Activated T-helper 1 cell treated with anti-CD3 and anti-CD28 coated beads, Interleukin-2, amount 50 U/mL, for 16 hours (primary cell): ENCODE measurements at regions not wholly inside any gene's neighbourhood (a gene's known extent, or its start where the extent isn't known, plus 50 kb on each side); places are given as distances from the start of the nearest gene placed in this dataset.
"Not testable (repeated sequence)": the region's sequence is repeated elsewhere in the genome, so short reads cannot be mapped to it uniquely, and the experiment has no call there.

ENCODE experiments used
- DNase-seq, 2 donors: peaks; one replicate each; pipeline ENCODE4 v3.0.0-alpha.2; 2020; ENCODE audit warnings: low read depth in 1 of 2, low spot score in 1 of 2

DNA sequence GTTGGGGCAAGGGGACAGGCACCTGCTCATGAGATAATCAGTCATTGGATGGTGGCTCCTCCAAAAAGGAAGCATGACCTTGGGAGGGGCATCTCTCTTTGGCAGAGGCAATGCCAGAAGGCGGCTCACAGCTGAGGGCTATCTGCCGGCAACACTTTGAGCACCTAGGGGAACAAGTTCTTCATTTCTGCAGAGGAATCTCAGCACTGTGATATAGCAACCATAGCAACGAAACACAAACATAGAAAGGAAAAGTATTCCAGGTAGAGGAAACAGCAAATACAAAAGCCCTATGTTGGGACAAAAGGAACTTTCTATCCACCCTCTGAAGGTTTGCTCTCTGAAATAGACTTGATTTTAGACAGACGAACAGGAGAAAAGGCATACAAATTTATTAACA is 89.1 kb upstream of the NEDD4L start:
- DNase-seq = no peak

GRCh38 chr18:57953883-57954282 is 90.1 kb upstream of the NEDD4L start:
- no peak for DNase-seq

GRCh38 chr18:57951999-57952774 is 91.8 kb upstream of the NEDD4L start:
- no peak for DNase-seq

DNA sequence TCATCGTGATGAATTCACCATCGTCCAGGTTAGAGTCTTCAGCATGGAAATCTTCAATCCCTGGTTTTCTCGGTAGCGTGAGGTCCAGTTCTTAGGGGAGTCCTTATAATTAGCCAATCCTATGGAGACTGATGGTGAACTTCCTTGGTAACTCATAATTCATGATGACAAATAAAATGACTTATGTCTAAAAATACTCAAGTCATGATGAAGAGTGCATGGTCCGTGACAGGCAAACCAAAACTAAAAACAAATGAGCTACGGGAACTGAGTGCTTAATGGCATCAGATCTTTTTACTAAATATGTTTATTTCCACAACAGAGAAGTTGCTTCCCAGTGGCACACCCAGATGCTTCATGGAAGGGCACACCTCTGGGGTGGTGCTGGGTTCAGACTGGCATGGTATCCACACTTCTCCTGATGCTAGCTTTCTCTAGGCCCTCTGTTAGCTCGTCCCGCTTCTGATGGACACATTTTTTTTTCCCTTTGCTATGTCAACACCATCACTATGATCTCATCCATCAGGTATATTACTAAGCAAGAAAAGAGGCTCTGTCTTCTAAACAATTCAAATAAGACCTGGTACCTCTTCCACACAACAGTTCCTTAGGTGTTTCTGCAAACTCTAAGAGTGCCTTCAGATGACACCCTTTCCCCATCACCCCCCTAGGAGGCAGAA is 92.8 kb upstream of the NEDD4L start:
- no peak for DNase-seq

DNA sequence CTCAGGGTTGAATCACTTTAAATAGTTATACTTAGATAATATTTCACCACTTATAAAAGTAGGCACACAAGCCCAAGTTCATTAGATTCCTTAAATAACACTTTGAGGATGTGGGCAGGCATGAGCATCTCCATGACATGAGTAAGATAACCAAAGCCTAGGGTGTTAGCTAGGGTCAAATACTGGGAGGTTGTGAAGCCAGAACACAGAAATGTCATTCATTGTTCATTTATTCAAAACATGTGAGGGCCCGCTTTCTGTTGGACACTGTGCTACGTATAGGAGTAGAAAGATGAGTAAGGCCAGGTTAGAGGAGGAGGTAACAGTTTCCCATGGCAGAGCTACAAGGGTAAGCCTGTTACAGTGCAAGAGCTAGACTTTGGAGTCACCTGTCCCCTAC is 93.5 kb upstream of the NEDD4L start:
- no peak for DNase-seq

- DNase-seq = not testable (repeated sequence)
Observed at GRCh38 chr18:57949335-57949734, 94.7 kb upstream of the NEDD4L start.

DNA sequence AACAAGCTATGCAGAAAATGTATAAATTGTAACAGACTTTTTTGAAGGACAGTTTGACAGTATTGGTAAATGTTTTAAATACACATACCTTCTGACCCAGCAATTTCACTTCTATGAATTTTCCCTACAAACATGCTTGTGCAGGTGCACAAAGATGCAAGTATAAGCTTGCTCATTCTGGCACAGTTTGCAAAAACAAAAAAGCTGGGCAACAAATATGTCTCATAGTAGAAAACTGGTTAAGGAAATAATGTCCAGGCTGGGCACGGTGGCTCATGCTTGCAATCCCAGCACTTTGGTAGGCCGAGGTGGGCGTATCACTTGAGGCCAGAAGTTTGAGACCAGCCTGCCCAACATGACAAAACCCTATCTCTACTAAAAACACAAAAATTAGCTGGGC is 96.9 kb upstream of the NEDD4L start:
- DNase-seq = no peak

DNA sequence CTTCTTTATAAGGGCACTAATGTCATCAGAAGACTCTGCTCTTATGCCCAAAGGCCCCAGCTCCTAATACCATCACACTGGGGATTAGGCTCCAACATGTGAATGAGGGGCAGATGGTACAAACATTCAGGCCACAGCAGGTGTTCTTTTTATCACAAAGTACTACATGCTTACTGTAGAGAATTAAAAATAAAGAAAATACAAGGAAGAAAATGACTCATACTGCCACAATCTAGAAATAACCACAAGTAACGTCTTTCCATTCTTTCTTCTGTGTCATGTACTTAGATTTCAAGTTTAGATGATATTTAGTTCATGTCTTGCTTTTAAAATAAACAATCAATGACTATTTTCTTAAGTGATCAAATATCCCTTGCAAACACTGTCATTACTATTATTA is 100.3 kb upstream of the NEDD4L start:
- no peak for DNase-seq

DNA sequence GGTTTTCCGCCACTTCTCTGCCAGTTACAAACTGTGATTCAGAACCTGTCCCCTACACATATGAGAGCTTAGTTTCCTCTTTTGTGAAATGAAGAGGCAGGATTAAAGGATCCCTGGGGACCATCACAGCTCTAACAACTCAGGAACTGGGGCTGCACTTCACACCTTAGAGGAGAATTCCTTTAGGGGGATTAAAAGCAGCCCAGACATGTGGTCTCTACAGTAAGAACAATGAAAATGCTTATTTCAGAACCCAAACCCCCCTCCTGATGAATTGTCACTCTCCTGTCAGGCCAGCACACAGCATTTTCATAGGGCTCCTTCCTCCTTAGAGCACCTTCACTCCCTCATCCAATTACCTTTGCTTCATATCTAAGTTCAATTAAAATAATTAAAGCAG is 101.5 kb upstream of the NEDD4L start:
- DNase-seq = no peak

DNA sequence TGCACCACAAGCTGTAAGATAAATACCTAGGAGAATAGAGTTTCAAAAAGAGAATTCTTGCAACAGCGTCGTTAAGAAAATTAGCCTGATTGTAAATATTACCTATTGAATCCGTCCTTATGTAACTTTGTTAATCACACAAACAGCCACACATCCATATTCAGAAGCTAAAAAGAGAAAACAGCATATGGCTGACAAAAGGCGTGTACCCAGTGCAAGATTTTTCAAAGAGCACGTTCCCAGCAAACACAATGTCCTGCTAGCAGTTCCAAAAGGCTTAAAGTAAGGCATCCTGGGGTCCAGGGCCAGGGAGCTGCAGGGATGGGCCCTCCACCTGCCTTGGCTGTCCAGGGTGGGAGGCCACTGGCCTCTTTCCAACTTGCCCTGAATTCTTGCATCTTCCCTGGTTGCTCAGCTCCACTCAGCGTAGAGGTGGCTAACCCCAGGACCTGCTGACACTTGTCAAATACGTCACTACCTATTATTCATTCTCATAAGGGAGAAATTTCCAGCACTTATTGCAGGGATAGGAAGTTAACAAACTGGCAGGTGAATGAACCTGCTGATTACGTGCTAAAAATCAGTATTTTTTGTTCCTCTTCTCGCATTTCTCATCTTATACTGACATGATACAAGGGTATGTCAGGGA is 102.1 kb upstream of the NEDD4L start:
- DNase-seq = no peak

DNA sequence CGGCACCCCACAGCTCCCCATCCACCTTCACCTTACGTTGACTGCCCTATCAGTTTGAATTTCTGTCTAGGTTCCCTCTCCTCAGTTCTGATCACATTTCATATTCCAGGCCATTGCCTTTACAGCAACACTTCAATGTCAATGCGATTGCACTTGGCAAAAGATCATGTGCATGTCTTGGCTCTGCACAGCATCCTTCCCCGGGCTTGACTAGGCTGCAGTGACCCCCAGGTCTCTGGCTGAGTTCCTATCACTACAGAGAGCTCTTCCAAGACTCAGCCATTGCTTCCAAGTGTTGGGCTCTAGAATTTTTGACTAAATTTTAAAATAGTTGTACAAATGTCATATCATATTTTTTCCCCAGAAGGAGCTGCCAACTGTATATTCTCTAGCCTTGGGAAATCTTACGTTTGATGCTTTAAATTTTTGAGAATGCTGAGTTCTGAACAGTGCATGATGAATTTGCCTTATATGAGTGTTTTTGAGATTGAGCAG is 103.8 kb upstream of the NEDD4L start:
- no peak for DNase-seq

GRCh38 chr18:57934375-57934774 is 109.7 kb upstream of the NEDD4L start:
- DNase-seq = not testable (repeated sequence)

DNA sequence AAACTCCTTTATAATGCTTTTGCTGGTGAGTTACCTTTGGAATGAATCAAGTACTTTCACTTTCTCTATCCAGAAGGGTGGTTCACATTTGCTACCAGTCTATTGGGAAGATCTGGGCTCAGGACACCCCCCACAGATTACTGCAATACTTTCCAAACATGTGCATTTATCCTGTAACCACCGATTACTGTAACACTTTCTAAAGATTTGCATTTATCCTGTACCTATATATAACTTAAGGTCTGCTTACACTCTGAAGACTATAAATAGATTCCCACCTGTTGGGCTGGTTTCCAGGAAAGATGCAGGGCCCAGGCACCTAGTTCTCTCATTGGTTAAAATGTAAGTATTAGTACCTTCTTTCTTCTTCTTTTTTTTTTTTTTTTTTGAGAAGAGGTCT is 113.0 kb upstream of the NEDD4L start:
- no peak for DNase-seq

GRCh38 chr18:57930476-57930875 is 113.5 kb upstream of the NEDD4L start:
- no peak for DNase-seq

GRCh38 chr18:57929922-57930321 is 114.1 kb upstream of the NEDD4L start:
- no peak for DNase-seq

GRCh38 chr18:57928466-57928865 is 115.6 kb upstream of the NEDD4L start:
- DNase-seq = no peak

DNA sequence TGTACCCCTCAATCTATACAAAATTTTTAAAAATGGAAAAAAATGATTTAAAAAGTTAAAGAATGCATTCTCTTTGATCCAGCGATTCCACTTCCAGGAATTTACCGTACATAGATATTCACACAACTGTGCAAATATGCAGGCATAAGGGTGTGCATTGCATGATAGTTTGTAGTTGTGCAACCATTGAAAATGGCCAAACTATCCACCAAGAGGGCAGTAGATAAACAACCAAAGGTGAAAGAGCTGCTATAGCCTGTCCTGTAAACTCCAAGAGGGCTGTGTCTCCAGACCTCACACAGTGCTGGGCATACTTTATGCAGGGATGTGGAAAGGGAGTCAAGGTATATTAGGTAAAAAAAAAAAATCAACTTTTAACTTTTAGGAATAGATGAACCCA is 116.5 kb upstream of the NEDD4L start:
- DNase-seq = no peak

GRCh38 chr18:57925706-57926105 is 118.3 kb upstream of the NEDD4L start:
- no peak for DNase-seq

- DNase-seq = no peak
Observed at GRCh38 chr18:57923611-57924010, 120.4 kb upstream of the NEDD4L start.

GRCh38 chr18:57922885-57923284 is 119.8 kb upstream of the ATP8B1 start:
- no peak for DNase-seq

DNA sequence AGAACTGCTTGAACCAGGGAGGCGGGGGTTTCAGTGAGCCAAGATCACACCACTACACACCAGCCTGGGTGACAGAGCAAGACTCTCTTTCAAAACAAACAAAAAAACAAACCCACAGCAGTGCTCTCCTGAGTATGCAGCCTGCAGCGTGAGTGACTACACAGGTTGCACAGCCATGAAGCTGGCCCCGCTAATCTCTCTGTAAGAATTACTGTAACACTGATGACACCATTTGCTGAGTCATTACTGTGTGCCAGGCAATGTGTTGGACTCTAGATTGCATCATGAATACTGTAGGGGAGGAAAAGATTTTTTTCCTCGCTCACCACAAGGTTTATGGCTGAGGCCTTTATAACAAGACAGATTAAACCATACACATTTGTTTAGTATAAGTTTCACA is 118.6 kb upstream of the ATP8B1 start:
- no peak for DNase-seq

- DNase-seq = no peak
Observed at GRCh38 chr18:57920036-57920435, 116.9 kb upstream of the ATP8B1 start.
